Kidney epithelial cell (primary cell): ENCODE measurements at regions not wholly inside any gene's neighbourhood (a gene's known extent, or its start where the extent isn't known, plus 50 kb on each side); places are given as distances from the start of the nearest gene placed in this dataset.

Experiments used
- DNase-seq: peaks from one replicate; pipeline ENCODE4 v3.0.0-alpha.2; 2010; ENCODE audit warnings: low read depth
- H3K27me3 ChIP-seq: 2 replicates; pipeline ENCODE4 v1.6.0; 2011; ENCODE audit warnings: low read length; ENCODE audit not compliant: control insufficient read depth, insufficient read depth
- H3K36me3 ChIP-seq: 2 replicates; pipeline ENCODE4 v1.5.1; 2011; ENCODE audit warnings: low read length; ENCODE audit not compliant: control insufficient read depth, insufficient read depth
- H3K4me3 ChIP-seq: 2 replicates; pipeline ENCODE4 v1.5.1; 2011; ENCODE audit warnings: low read depth, mild to moderate bottlenecking, control low read depth, low read length
- CTCF ChIP-seq: IDR thresholded peaks from 2 replicates; pipeline ENCODE4 v1.5.1; 2011; ENCODE audit warnings: mild to moderate bottlenecking, moderate library complexity, low read length, control low read depth, inconsistent platforms; ENCODE audit not compliant: insufficient read depth, poor library complexity, severe bottlenecking

DNA sequence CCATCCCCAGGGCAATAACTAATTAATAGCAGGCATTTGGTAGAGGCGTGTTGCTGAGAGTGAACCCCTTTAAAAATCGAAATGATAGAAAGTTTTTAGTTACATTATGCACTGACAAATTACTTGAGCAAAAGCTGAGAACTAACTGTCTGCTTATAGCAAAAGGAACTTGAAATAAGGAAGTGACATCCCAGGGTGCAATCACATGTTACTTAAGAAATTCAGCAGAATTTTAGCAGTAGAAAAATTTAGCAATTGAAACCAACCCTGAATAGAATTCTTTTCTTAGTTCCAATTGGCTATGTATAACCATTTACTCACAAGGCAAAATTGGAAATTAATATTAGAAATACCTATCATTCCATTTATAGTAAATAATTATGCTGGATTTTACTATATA is 139.5 kb upstream of the SAMSN1 start:
- H3K27me3 ChIP-seq, result no peaks in the 10 kb centered on the region
- no peak for TF ChIP-seq CTCF
- DNase-seq, result no peak

DNA sequence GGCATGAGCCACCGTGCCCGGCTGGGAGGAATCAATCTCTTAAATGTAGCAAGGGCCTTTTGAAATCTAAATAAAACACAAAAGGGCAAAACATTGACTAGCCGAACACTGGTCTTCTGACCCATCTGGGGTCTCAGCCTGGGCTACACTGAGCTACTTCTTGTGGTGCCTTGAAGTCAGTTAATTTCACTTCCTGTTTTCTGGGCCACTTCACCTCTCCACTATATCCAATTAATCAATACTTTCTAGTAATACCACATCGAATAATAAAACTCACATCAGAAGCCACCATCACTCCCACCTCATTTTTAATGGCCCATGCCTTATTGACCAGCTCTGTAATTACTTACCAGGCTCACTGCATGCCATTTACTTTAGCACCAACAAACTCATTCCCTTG is 138.0 kb upstream of the SAMSN1 start:
- H3K4me3 ChIP-seq, result no peak overlapping the region
- TF ChIP-seq CTCF, result no peak

More for the DNA sequence above, 139.5 kb upstream of the SAMSN1 start:
- H3K36me3 ChIP-seq, result no peaks in the 10 kb centered on the region
- H3K4me3 ChIP-seq, result no peak overlapping the region

GRCh38 chr21:14683063-14683462 is 136.9 kb upstream of the SAMSN1 start:
- H3K4me3 ChIP-seq, result no peak overlapping the region
- no peak for DNase-seq
- TF ChIP-seq CTCF, result no peak
- H3K27me3 ChIP-seq, result no peaks in the 10 kb centered on the region
- H3K36me3 ChIP-seq, result no peaks in the 10 kb centered on the region

More for the DNA sequence above, 138.0 kb upstream of the SAMSN1 start:
- Histone ChIP-seq H3K36me3 (no peaks in the 10 kb centered on the region), H3K27me3 (no peaks in the 10 kb centered on the region)
- DNase-seq, result no peak

- Histone ChIP-seq H3K4me3 (no peak overlapping the region), H3K27me3 (no peaks in the 10 kb centered on the region), H3K36me3 (no peaks in the 10 kb centered on the region)
- DNase-seq, result no peak
- TF ChIP-seq CTCF, result no peak
Observed at GRCh38 chr21:14678973-14679574, 133.0 kb upstream of the SAMSN1 start.

DNA sequence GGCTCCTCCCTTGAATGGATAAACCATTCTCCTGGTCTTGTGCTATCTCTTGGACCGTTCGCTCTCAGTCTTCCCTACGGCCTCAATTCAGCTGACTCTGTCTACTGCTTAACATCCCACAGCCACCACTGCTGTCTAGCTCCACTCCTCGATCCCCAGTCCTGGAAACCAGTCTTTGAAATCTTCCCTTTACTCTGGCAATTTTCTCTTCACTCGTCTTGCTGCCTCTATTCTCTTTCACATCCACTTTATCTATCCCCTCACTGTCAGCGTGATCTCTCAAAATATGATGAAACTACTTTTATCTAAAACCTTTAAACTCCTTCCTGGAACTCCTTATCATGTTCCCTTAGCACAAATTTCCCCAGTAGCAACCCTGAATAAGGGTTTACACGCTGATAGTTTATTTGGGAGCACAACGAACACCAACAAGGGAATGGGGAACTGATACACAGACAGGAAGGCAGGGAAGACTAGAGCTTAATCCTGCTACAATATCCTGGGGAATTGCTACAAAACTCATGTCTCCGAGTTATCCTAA is 131.6 kb upstream of the SAMSN1 start:
- no peak for TF ChIP-seq CTCF

GRCh38 chr21:14677013-14677412 is 130.9 kb upstream of the SAMSN1 start:
- TF ChIP-seq CTCF, result no peak
- DNase-seq, result no peak
- Histone ChIP-seq H3K36me3 (no peaks in the 10 kb centered on the region), H3K27me3 (no peaks in the 10 kb centered on the region), H3K4me3 (no peak overlapping the region)

More for the DNA sequence above, 131.6 kb upstream of the SAMSN1 start:
- DNase-seq, result no peak
- no peak overlapping the region for H3K4me3 ChIP-seq
- no peaks in the 10 kb centered on the region for H3K27me3 ChIP-seq
- no peaks in the 10 kb centered on the region for H3K36me3 ChIP-seq
